Erythroblast (primary cell): ENCODE measurements at regions not wholly inside any gene's neighbourhood (a gene's known extent, or its start where the extent isn't known, plus 50 kb on each side); places are given as distances from the start of the nearest gene placed in this dataset.

Experiments
- GATA1 ChIP-seq: IDR thresholded peaks from 2 replicates; pipeline ENCODE4 v1.6.1; 2011; ENCODE audit warnings: low read depth, mild to moderate bottlenecking, control low read depth, low read length, moderate library complexity
- POLR2A ChIP-seq: IDR thresholded peaks from 2 replicates; pipeline ENCODE4 v1.6.1; 2011; ENCODE audit warnings: mild to moderate bottlenecking, low read length

GRCh38 chr5:96302174-96302738 is 130.8 kb downstream of the PCSK1 start:
- no peak for TF ChIP-seq POLR2A
- TF ChIP-seq GATA1 = no peak
